ENCODE measurements at regions not wholly inside any gene's neighbourhood (a gene's known extent, or its start where the extent isn't known, plus 50 kb on each side); places are given as distances from the start of the nearest gene placed in this dataset.

- H2AFZ ChIP-seq (ENCODE audit: low read depth, low read length), result no peak overlapping the region
- no peak overlapping the region for H3K9ac ChIP-seq (ENCODE audit: low read length)
- H3K4me3 ChIP-seq (ENCODE audit: low read length), result no peak overlapping the region
- no peak overlapping the region for H3K4me2 ChIP-seq (ENCODE audit: low read length)
- no peaks in the 10 kb centered on the region for H3K27me3 ChIP-seq (ENCODE audit: insufficient read depth, low read depth, low read length)
- no peaks in the 10 kb centered on the region for H3K79me2 ChIP-seq (replicated peaks; ENCODE audit: insufficient read depth, low read length)
- no peaks in the 10 kb centered on the region for H3K9me3 ChIP-seq (ENCODE audit: low read length)
- no peak for TF ChIP-seq RAD21 (conservative IDR thresholded peaks at IDR 0.05)
- no peak for TF ChIP-seq TAF1 (IDR thresholded peaks at IDR 0.05; ENCODE audit: low read depth)
- TF ChIP-seq EZH2 (IDR thresholded peaks at IDR 0.05; ENCODE audit: borderline replicate concordance, insufficient read depth, low read length, poor library complexity, severe bottlenecking), result no peak
- TF ChIP-seq EP300 (conservative IDR thresholded peaks at IDR 0.05; ENCODE audit: poor library complexity, severe bottlenecking), result no peak
- TF ChIP-seq MXI1 (conservative IDR thresholded peaks at IDR 0.05; ENCODE audit: poor library complexity, severe bottlenecking), result no peak
- no peak for TF ChIP-seq SMC3 (conservative IDR thresholded peaks at IDR 0.05; ENCODE audit: poor library complexity)
- TF ChIP-seq CTCF (IDR thresholded peaks at IDR 0.05; ENCODE audit: poor library complexity, severe bottlenecking), result no peak
- no peak for TF ChIP-seq POLR2AphosphoS5 (IDR thresholded peaks at IDR 0.05)
- TF ChIP-seq REST (IDR thresholded peaks at IDR 0.05; ENCODE audit: borderline replicate concordance), result no peak
- no peaks in the 10 kb centered on the region for H3K9me2 ChIP-seq (ENCODE audit: insufficient read depth, low read length)
- no peak overlapping the region for H3K27ac ChIP-seq (ENCODE audit: low read length)
- H4K20me1 ChIP-seq (ENCODE audit: insufficient read depth), result no peaks in the 10 kb centered on the region
- no peaks in the 10 kb centered on the region for H3F3A ChIP-seq (ENCODE audit: insufficient read depth, low read length, poor library complexity, severe bottlenecking)
- no peaks in the 10 kb centered on the region for H3K36me3 ChIP-seq (ENCODE audit: insufficient read depth, low read length)
These were observed 213.0 kb downstream of the IL15 start for GRCh38 chr4:141849367-141849766.

- no peak overlapping the region for H3K9ac ChIP-seq (ENCODE audit: low read length)
- no peaks in the 10 kb centered on the region for H3K79me2 ChIP-seq (replicated peaks; ENCODE audit: insufficient read depth, low read length)
- H3K36me3 ChIP-seq (ENCODE audit: insufficient read depth, low read length), result no peaks in the 10 kb centered on the region
- no peak overlapping the region for H2AFZ ChIP-seq (ENCODE audit: low read depth, low read length)
- H3K9me2 ChIP-seq (ENCODE audit: insufficient read depth, low read length), result no peaks in the 10 kb centered on the region
- no peaks in the 10 kb centered on the region for H4K20me1 ChIP-seq (ENCODE audit: insufficient read depth)
- H3K27me3 ChIP-seq (ENCODE audit: insufficient read depth, low read depth, low read length), result no peaks in the 10 kb centered on the region
- no peak overlapping the region for H3K4me2 ChIP-seq (ENCODE audit: low read length)
- no peak for TF ChIP-seq EZH2 (IDR thresholded peaks at IDR 0.05; ENCODE audit: borderline replicate concordance, insufficient read depth, low read length, poor library complexity, severe bottlenecking)
- H3K27ac ChIP-seq (ENCODE audit: low read length), result no peak overlapping the region
- no peaks in the 10 kb centered on the region for H3F3A ChIP-seq (ENCODE audit: insufficient read depth, low read length, poor library complexity, severe bottlenecking)
- H3K4me3 ChIP-seq (ENCODE audit: low read length), result no peak overlapping the region
- no peaks in the 10 kb centered on the region for H3K9me3 ChIP-seq (ENCODE audit: low read length)
These were observed 213.4 kb downstream of the IL15 start for GRCh38 chr4:141849778-141850177.

Data from neural cell (in vitro differentiated cells).